Adrenal gland (tissue), 9 donors: ENCODE measurements at regions not wholly inside any gene's neighbourhood (a gene's known extent, or its start where the extent isn't known, plus 50 kb on each side); places are given as distances from the start of the nearest gene placed in this dataset.

Experiments
- DNase-seq, 7 donors: peaks; one replicate each; pipeline ENCODE4 v3.0.0-alpha.2; 2019 to 2020
- H3K27ac ChIP-seq, 5 donors: fragments of 200-600 bp; sonication (generic) in 4 of 5; 1 replicate in 3 of 5; 2 replicates in 2 of 5; pipeline versions ENCODE4 v1.5.1 to v1.8.0; 2016 to 2020; ENCODE audit warnings: mild to moderate bottlenecking in 1 of 5
- H3K27me3 ChIP-seq: fragments of 200-600 bp; 2 replicates; pipeline ENCODE4 v1.8.0; 2021
- H3K36me3 ChIP-seq, 2 donors: fragments of 200-600 bp; replicated peaks in 1 of 2; 1 replicate in 1 of 2; 2 replicates in 1 of 2; pipeline versions ENCODE4 v1.5.1 to v1.8.0; 2018 to 2022
- H3K4me1 ChIP-seq, 2 donors: fragments of 200-600 bp; replicated peaks in 1 of 2; 1 replicate in 1 of 2; 2 replicates in 1 of 2; pipeline versions ENCODE4 v1.5.1 to v1.8.0; 2018 to 2021
- H3K4me3 ChIP-seq, 4 donors: fragments of 200-600 bp; sonication (generic) in 3 of 4; one replicate each; pipeline ENCODE4 v1.5.1; 2016 to 2018
- H3K9me3 ChIP-seq, 3 donors: fragments of 200-600 bp; sonication (generic) in 1 of 3; replicated peaks in 1 of 3; 1 replicate in 2 of 3; 2 replicates in 1 of 3; pipeline versions ENCODE4 v1.5.1 to v1.8.0; 2016 to 2021
- POLR2A ChIP-seq, 2 donors: fragments of 450-650 bp; IDR thresholded peaks; one replicate each; pipeline ENCODE4 v1.6.1; 2017; ENCODE audit warnings: antibody characterized with exemption in 2 of 2, mild to moderate bottlenecking in 2 of 2, moderate library complexity in 1 of 2
- WGBS, 4 donors: extraction: QIAGEN DNeasy Blood & Tissue Kit in 2 of 4; methylation state at CpG; one replicate each; pipeline versions ENCODE4 v1.1.5 to v1.1.7; 2013 to 2017; 5-methylcytosine and 5-hydroxymethylcytosine counted together
- intact Hi-C, 2 donors: fragments of 100-400 bp; cut with DNase I; formaldehyde crosslinking; loops; one replicate each; pipeline versions ENCODE4 v1.14.1 to v1.15.0; 2022 to 2023
- TF ChIP-seq, protein P1 (sequence below), 6 experiments: fragments of 450-650 bp in 4 of 6; fragments of 200-600 bp in 2 of 6; sonication (generic) in 1 of 6; IDR thresholded peaks; 1 replicate in 5 of 6; 2 replicates in 1 of 6; pipeline versions ENCODE4 v1.5.1 to v1.8.0; 2016 to 2021; ENCODE audit warnings: antibody characterized with exemption in 6 of 6, mild to moderate bottlenecking in 2 of 6, moderate library complexity in 1 of 6
- donor health status: healthy with polysubstance abuse.
- donor health status: Bipolar disorder and iron deficiency.
- donor health status: DM: yes; HTN: yes; CAD: no.
- donor health status: DM: no; HTN: no; CAD: no.
- donor health status: DM: no; HTN: no; CAD: no.

DNA sequence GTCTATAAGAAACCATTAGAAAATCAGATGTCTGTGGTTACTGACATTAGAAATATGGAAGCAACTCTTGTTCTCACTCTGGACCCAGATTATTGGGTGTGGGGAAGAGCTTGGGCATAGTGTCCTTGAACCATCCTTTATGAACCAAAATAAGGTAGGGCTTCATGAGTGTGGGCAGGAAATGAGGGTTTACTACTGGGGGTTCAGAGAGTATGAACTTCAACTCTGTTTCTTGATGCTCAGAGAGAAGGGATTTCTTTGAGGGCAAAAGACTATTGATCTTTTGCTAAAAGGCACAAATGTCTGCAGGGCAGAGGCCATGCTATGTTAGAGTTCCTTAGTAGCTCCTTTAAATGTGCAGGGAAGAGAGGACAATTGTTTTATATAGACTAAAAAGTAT, 183.3 kb upstream of the ATP2B1 start:
- H3K9me3 ChIP-seq: no peaks in the 10 kb centered on the region
- H3K36me3 ChIP-seq: no peaks in the 10 kb centered on the region
- no peaks in the 10 kb centered on the region for H3K27me3 ChIP-seq
- DNase-seq: no peak
- H3K27ac ChIP-seq: no peak overlapping the region
- intact Hi-C loops: no loop called here
- TF ChIP-seq, protein P1, sequence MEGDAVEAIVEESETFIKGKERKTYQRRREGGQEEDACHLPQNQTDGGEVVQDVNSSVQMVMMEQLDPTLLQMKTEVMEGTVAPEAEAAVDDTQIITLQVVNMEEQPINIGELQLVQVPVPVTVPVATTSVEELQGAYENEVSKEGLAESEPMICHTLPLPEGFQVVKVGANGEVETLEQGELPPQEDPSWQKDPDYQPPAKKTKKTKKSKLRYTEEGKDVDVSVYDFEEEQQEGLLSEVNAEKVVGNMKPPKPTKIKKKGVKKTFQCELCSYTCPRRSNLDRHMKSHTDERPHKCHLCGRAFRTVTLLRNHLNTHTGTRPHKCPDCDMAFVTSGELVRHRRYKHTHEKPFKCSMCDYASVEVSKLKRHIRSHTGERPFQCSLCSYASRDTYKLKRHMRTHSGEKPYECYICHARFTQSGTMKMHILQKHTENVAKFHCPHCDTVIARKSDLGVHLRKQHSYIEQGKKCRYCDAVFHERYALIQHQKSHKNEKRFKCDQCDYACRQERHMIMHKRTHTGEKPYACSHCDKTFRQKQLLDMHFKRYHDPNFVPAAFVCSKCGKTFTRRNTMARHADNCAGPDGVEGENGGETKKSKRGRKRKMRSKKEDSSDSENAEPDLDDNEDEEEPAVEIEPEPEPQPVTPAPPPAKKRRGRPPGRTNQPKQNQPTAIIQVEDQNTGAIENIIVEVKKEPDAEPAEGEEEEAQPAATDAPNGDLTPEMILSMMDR (IDR thresholded peaks at IDR 0.05): no peak
- TF ChIP-seq POLR2A (IDR thresholded peaks at IDR 0.05): no peak
- peaks cover 0 to 8% of the 10 kb centered on the region in 2 donors for H3K4me1 ChIP-seq
- no peak overlapping the region for H3K4me3 ChIP-seq

DNA sequence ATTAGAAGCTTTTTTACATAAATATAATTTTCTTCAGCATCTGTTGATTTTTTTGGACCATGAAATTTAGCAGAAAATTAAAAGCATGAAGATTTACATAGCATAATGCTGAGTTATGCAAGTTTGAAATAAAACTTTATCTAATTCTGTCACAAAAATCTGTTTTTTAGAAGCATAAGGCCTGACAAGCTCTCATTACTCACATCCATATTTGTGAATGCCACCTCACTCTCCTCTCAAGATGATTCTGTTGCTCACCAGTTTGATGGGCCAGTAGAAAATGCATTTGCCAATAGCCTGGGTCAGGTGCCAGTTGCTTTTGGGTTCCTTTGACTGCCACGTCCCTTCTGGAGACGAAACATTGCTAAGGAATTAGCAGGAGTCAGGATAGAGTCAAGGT, 181.5 kb upstream of the ATP2B1 start:
- no peaks in the 10 kb centered on the region for H3K27me3 ChIP-seq
- peak in 3 of 7 donors; percentile 15 to 20 (median 19) for DNase-seq
- no peaks in the 10 kb centered on the region for H3K9me3 ChIP-seq
- no peak overlapping the region for H3K27ac ChIP-seq
- H3K4me1 ChIP-seq: peaks cover 0 to 8% of the 10 kb centered on the region in 2 donors
- no peaks in the 10 kb centered on the region for H3K36me3 ChIP-seq
- WGBS, 4 donors: 37 to 54% (median 48%) methylated on average over 2 of the region's 2 CpGs
- TF ChIP-seq, protein P1 (IDR thresholded peaks at IDR 0.05): no peak
- no peak for TF ChIP-seq POLR2A (IDR thresholded peaks at IDR 0.05)
- intact Hi-C loops: no loop called here
- H3K4me3 ChIP-seq: no peak overlapping the region

DNA sequence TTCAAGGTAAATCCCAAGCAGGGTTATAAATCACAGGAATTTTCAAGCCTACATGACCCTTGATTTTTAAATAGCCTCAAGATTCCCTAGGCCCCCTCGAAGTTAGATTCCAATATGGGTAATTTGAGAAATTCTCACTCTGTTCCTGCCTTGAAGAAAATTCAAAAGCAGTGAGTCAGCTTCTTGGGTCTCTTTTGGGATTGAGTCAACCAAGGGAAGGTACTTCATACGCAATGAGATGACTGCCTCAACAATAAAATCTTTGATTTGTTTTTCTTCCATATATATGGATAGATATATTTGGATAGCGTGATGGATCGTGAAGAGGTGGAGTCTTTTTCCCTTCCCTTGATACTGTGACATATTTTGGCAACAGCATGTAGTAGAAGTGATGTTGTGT, 180.4 kb upstream of the ATP2B1 start:
- peaks cover 0 to 2% of the 10 kb centered on the region in 2 donors for H3K4me1 ChIP-seq
- WGBS, 4 donors: 92 to 95% (median 93%) methylated on average over 4 of the region's 4 CpGs
- no peaks in the 10 kb centered on the region for H3K36me3 ChIP-seq
- H3K27me3 ChIP-seq: no peaks in the 10 kb centered on the region
- no peak for TF ChIP-seq POLR2A (IDR thresholded peaks at IDR 0.05)
- TF ChIP-seq, protein P1 (IDR thresholded peaks at IDR 0.05): no peak
- no peak overlapping the region for H3K4me3 ChIP-seq
- no peak overlapping the region for H3K27ac ChIP-seq
- DNase-seq: no peak
- intact Hi-C loops: no loop called here
- H3K9me3 ChIP-seq: no peaks in the 10 kb centered on the region

DNA sequence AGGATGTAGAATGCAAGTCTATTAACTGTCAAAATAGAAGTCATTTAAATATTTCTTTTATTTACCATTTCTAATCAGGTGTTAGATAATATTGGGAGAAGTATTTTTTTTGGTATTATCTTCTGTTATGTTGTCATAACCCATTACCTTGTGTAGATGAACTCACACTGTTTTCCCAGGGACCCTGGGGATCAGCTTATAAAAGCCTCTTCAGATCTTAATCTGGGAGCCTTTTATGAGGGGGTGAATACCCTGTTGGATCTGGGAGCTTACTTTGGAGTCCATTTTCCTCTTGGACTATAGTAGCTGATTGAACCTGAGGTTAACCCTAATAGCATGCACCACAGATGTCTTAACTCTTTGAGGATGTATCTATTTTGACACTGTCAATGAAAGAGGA, 176.3 kb upstream of the ATP2B1 start:
- no peak overlapping the region for H3K27ac ChIP-seq
- DNase-seq: no peak

More for the DNA sequence above, 176.3 kb upstream of the ATP2B1 start:
- TF ChIP-seq, protein P1 (IDR thresholded peaks at IDR 0.05): no peak
- no peak for TF ChIP-seq POLR2A (IDR thresholded peaks at IDR 0.05)
- H3K9me3 ChIP-seq: no peaks in the 10 kb centered on the region
- no peaks in the 10 kb centered on the region for H3K4me1 ChIP-seq
- intact Hi-C loops: no loop called here
- no peaks in the 10 kb centered on the region for H3K27me3 ChIP-seq
- H3K4me3 ChIP-seq: no peak overlapping the region
- H3K36me3 ChIP-seq: no peaks in the 10 kb centered on the region
